ENCODE measurements at regions not wholly inside any gene's neighbourhood (a gene's known extent, or its start where the extent isn't known, plus 50 kb on each side); places are given as distances from the start of the nearest gene placed in this dataset.

DNA sequence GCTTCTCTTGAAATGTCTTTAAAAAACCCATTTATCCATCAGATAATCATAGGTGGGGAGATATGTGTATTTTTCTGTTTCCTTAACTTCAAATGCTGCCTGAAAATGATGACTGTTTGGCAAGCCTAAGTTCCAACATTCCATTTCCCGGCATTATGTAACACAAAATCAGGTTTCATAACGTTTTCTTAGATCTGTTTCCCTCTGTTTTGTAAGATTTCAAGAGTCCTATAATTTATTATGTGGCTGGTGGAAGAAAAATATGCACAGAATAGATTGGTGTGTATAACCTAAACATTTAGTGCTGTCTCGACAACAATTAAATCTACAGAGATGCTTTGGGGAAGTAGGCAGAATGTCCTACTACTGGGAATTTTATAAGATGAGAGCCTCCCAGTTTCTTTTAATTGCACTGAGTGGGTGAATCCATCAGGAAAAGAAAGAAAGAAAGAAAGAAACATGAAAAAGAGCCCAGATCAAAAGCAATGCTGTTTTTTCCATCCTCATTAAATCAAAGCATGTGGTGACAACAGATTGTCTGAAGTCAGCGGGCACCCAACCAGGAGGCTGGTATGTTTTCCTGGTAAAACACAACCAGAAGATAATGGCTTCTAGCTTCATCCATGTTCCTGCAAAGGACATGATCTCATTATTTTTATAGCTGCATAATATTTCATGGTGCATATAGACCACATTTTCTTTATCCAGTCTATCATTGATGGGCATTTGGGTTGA, 529.4 kb upstream of the AMELY start:
- TF ChIP-seq JUNB (IDR thresholded peaks at IDR 0.05; ENCODE audit: unreplicated experiment) (no peak), REST (IDR thresholded peaks at IDR 0.05; ENCODE audit: unreplicated experiment) (no peak), CREB1 (CRISPR knock-in tag; IDR thresholded peaks at IDR 0.05; ENCODE audit: low read depth) (no peak), EZH2 (IDR thresholded peaks at IDR 0.05; ENCODE audit: low read depth, unreplicated experiment) (no peak), EZH2phosphoT487 (IDR thresholded peaks at IDR 0.05; ENCODE audit: unreplicated experiment) (no peak), STAT1 (IDR thresholded peaks at IDR 0.05; ENCODE audit: unreplicated experiment) (no peak)

All from GM23338 (cell line).